Ishikawa (cell line): ENCODE measurements at regions not wholly inside any gene's neighbourhood (a gene's known extent, or its start where the extent isn't known, plus 50 kb on each side); places are given as distances from the start of the nearest gene placed in this dataset.

Experiments
- CEBPB ChIP-seq: IDR thresholded peaks from 2 replicates; pipeline ENCODE4 v1.6.1; 2012
- EP300 ChIP-seq: IDR thresholded peaks from 2 replicates; pipeline ENCODE4 v1.6.1; 2012; ENCODE audit warnings: borderline replicate concordance
- FOXM1 ChIP-seq: IDR thresholded peaks from 2 replicates; pipeline ENCODE4 v1.6.1; 2012; ENCODE audit warnings: low read depth, borderline replicate concordance
- RAD21 ChIP-seq: IDR thresholded peaks from 2 replicates; pipeline ENCODE4 v1.6.1; 2012; ENCODE audit warnings: low read depth
- REST ChIP-seq: IDR thresholded peaks from 2 replicates; pipeline ENCODE4 v1.6.1; 2012; ENCODE audit warnings: low read depth, mild to moderate bottlenecking
- USF1 ChIP-seq: IDR thresholded peaks from 2 replicates; pipeline ENCODE4 v1.6.1; 2012

GRCh38 chr14:44669496-44669895, 162.4 kb upstream of the FSCB start:
- no peak for TF ChIP-seq FOXM1
- no peak for TF ChIP-seq USF1
- TF ChIP-seq CEBPB, result no peak
- no peak for TF ChIP-seq REST
- no peak for TF ChIP-seq RAD21
- no peak for TF ChIP-seq EP300
